OCI-LY7 (cell line): ENCODE measurements at regions not wholly inside any gene's neighbourhood (a gene's known extent, or its start where the extent isn't known, plus 50 kb on each side); places are given as distances from the start of the nearest gene placed in this dataset.

Experiments used
- BruUV-seq: library from RNA; stranded (reverse); fragments of 400-500 nt; replicated peaks from 2 replicates; lab custom pipeline; 2021; lab: Mats Ljungman, UMichigan
- CTCF ChIA-PET: fragments of 300-600 bp; sonication (Branson Sonifier 250); formaldehyde crosslinking; loops from one replicate; lab custom pipeline; 2022; ENCODE audit warnings: antibody characterized with exemption; ENCODE audit not compliant: unreplicated experiment; lab: Charles Lee
- POLR2A ChIA-PET: fragments of 300-600 bp; sonication (Branson Sonifier 250); formaldehyde crosslinking; loops from one replicate; lab custom pipeline; 2022; ENCODE audit warnings: antibody characterized with exemption; lab: Charles Lee
- DNase-seq: peaks from one replicate; pipeline ENCODE4 v3.0.0-alpha.2; 2015; ENCODE audit warnings: low spot score
- H2AFZ ChIP-seq: fragments of 200-600 bp; sonication (generic), shearing (Covaris generic); 2 replicates; pipeline ENCODE4 v1.6.1; 2014; ENCODE audit warnings: mild to moderate bottlenecking, antibody characterized with exemption, low read length, moderate library complexity
- H3K27ac ChIP-seq: fragments of 200-600 bp; sonication (generic); 2 replicates; pipeline ENCODE4 v1.5.1; 2014; ENCODE audit warnings: mixed run types, low read depth, mild to moderate bottlenecking, moderate library complexity, low read length, inconsistent platforms; ENCODE audit not compliant: poor library complexity, severe bottlenecking
- H3K36me3 ChIP-seq: fragments of 200-600 bp; sonication (generic); 2 replicates; pipeline ENCODE4 v1.6.1; 2014; ENCODE audit warnings: mild to moderate bottlenecking, antibody characterized with exemption, low read length, moderate library complexity, mixed read lengths; ENCODE audit not compliant: insufficient read depth
- H3K4me1 ChIP-seq: fragments of 200-600 bp; sonication (generic); 2 replicates; pipeline ENCODE4 v1.5.1; 2014; ENCODE audit warnings: mild to moderate bottlenecking, low read length; ENCODE audit not compliant: insufficient read depth, poor library complexity, severe bottlenecking
- H3K4me2 ChIP-seq: fragments of 200-600 bp; sonication (generic); 2 replicates; pipeline ENCODE4 v1.6.1; 2014; ENCODE audit warnings: mild to moderate bottlenecking, low read length
- H3K4me3 ChIP-seq: fragments of 200-600 bp; sonication (generic); 2 replicates; pipeline ENCODE4 v1.5.1; 2014; ENCODE audit warnings: mild to moderate bottlenecking, low read depth, low read length; ENCODE audit not compliant: poor library complexity, severe bottlenecking
- H3K79me2 ChIP-seq: fragments of 200-600 bp; sonication (generic); 2 replicates; pipeline ENCODE4 v1.6.1; 2016; ENCODE audit warnings: low read depth, mild to moderate bottlenecking, low read length, moderate library complexity, mixed read lengths; ENCODE audit not compliant: insufficient read depth
- H3K9me2 ChIP-seq: fragments of 200-600 bp; sonication (generic); 2 replicates; pipeline ENCODE4 v1.6.1; 2016; ENCODE audit warnings: mild to moderate bottlenecking, low read length, mixed read lengths; ENCODE audit not compliant: insufficient read depth
- H3K9me3 ChIP-seq: fragments of 200-600 bp; sonication (generic); 2 replicates; pipeline ENCODE4 v1.6.1; 2014; ENCODE audit warnings: mild to moderate bottlenecking, mixed run types, low read length, mixed read lengths
- H4K20me1 ChIP-seq: fragments of 200-600 bp; sonication (generic); 2 replicates; pipeline ENCODE4 v1.6.1; 2014; ENCODE audit warnings: mild to moderate bottlenecking, antibody characterized with exemption, low read length, moderate library complexity, mixed read lengths; ENCODE audit not compliant: insufficient read depth
- CTCF ChIP-seq: fragments of 200-600 bp; sonication (generic); conservative IDR thresholded peaks from 2 replicates; pipeline ENCODE4 v1.5.1; 2014; ENCODE audit warnings: mild to moderate bottlenecking, antibody characterized with exemption, low read length, moderate library complexity, mixed read lengths
- EZH2phosphoT487 ChIP-seq: fragments of 200-600 bp; sonication (generic); IDR thresholded peaks from 2 replicates; pipeline ENCODE4 v1.6.1; 2018; ENCODE audit warnings: low read depth, borderline replicate concordance, mild to moderate bottlenecking, mixed run types, antibody characterized with exemption, low read length, moderate library complexity, mixed read lengths
- intact Hi-C: fragments of 100-400 bp; cut with micrococcal nuclease; formaldehyde crosslinking; loops from one replicate; pipeline ENCODE4 v1.10.0; 2022; ENCODE audit not compliant: unreplicated experiment

GRCh38 chr7:110246118-110246517 lies 844.8 kb upstream of the LRRN3 start:
- TF ChIP-seq EZH2phosphoT487: no peak
- no peak for TF ChIP-seq CTCF
- H2AFZ ChIP-seq: no peak overlapping the region
- no peak overlapping the region for H3K4me2 ChIP-seq
- no peaks in the 10 kb centered on the region for H3K36me3 ChIP-seq
- H3K79me2 ChIP-seq: no peaks in the 10 kb centered on the region
- POLR2A ChIA-PET: no interaction called here
- no peaks in the 10 kb centered on the region for H3K4me1 ChIP-seq
- H3K9me3 ChIP-seq: no peaks in the 10 kb centered on the region
- no peaks in the 10 kb centered on the region; the same call in 1 of the 2 replicates for H4K20me1 ChIP-seq
- intact Hi-C loops: no loop called here
- no peak overlapping the region for H3K4me3 ChIP-seq
- no TSS peak for BruUV-seq
- CTCF ChIA-PET: no interaction called here
- no peaks in the 10 kb centered on the region for H3K9me2 ChIP-seq
- no peak for DNase-seq
- H3K27ac ChIP-seq: no peak overlapping the region

GRCh38 chr7:110253093-110253492 lies 837.8 kb upstream of the LRRN3 start:
- Histone ChIP-seq H3K79me2 (no peaks in the 10 kb centered on the region), H3K4me1 (no peaks in the 10 kb centered on the region), H2AFZ (no peak overlapping the region), H3K4me3 (no peak overlapping the region), H3K9me3 (no peaks in the 10 kb centered on the region), H4K20me1 (no peaks in the 10 kb centered on the region; the same call in 1 of the 2 replicates), H3K27ac (no peak overlapping the region), H3K9me2 (no peaks in the 10 kb centered on the region), H3K36me3 (no peaks in the 10 kb centered on the region), H3K4me2 (no peak overlapping the region)
- CTCF ChIA-PET: no interaction called here
- no TSS peak for BruUV-seq
- POLR2A ChIA-PET: interaction anchor here (1.1 kb wide), 1 partner anchor 24 kb away, joined by 3 read pairs; no protein-coding TSS in a partner anchor
- intact Hi-C loops: no loop called here
- DNase-seq: no peak
- TF ChIP-seq CTCF: no peak
- TF ChIP-seq EZH2phosphoT487: no peak

GRCh38 chr7:110257673-110258072 lies 833.3 kb upstream of the LRRN3 start:
- no peak overlapping the region for H3K4me2 ChIP-seq
- no peak overlapping the region for H3K4me3 ChIP-seq
- H3K79me2 ChIP-seq: no peaks in the 10 kb centered on the region
- no peaks in the 10 kb centered on the region for H3K9me2 ChIP-seq
- H3K9me3 ChIP-seq: no peaks in the 10 kb centered on the region
- BruUV-seq: no TSS peak
- no peak for DNase-seq
- H3K4me1 ChIP-seq: no peaks in the 10 kb centered on the region
- no peaks in the 10 kb centered on the region for H3K36me3 ChIP-seq
- no peak overlapping the region for H3K27ac ChIP-seq
- ChIA-PET CTCF (no interaction called here), POLR2A (interaction anchor here (0.5 to 0.7 kb wide), 2 partner anchors 10 to 16 kb away, joined by 3 read pairs; no protein-coding TSS in a partner anchor)
- no peak overlapping the region for H2AFZ ChIP-seq
- intact Hi-C loops: no loop called here
- TF ChIP-seq EZH2phosphoT487 (no peak), CTCF (no peak)
- H4K20me1 ChIP-seq: no peaks in the 10 kb centered on the region
